SK-N-SH (cell line): ENCODE measurements at regions not wholly inside any gene's neighbourhood (a gene's known extent, or its start where the extent isn't known, plus 50 kb on each side); places are given as distances from the start of the nearest gene placed in this dataset.

Source experiments
- CTCF ChIA-PET: fragments of 300-600, 350-600 bp; formaldehyde crosslinking; extraction: SDS; loops from one replicate; lab custom pipeline; 2021; lab: Yijun Ruan, JAX
- POLR2A ChIA-PET: fragments of 350-600 bp; sonication (Branson Sonifier 250); formaldehyde crosslinking; extraction: SDS; loops from one replicate; lab custom pipeline; 2020; ENCODE audit warnings: antibody characterized with exemption, inconsistent platforms; lab: Yijun Ruan, JAX
- DNase-seq: peaks from one replicate; pipeline ENCODE4 v3.0.0; 2012
- H2AFZ ChIP-seq: fragments of 200-600 bp; sonication (generic); 2 replicates; pipeline ENCODE4 v1.8.1; 2016; ENCODE audit warnings: antibody characterized with exemption, mild to moderate bottlenecking, low read depth
- H3F3A ChIP-seq: fragments of 200-600 bp; sonication (generic); replicated peaks from 2 replicates; pipeline ENCODE3; 2016; ENCODE audit warnings: antibody characterized with exemption, mild to moderate bottlenecking; ENCODE audit not compliant: insufficient read depth
- H3K27ac ChIP-seq, 2 experiments: fragments of 200-500 bp in 1 of 2; fragments of 200-600 bp in 1 of 2; sonication (Bioruptor generic) in 1 of 2; sonication (generic), shearing (Covaris generic) in 1 of 2; 2 replicates each; pipeline versions ENCODE4 v1.5.1 to v1.6.1; 2014 to 2016; ENCODE audit warnings: low read depth in 2 of 2, inconsistent platforms in 1 of 2, low read length in 1 of 2, mild to moderate bottlenecking in 1 of 2, mixed read lengths in 1 of 2
- H3K27me3 ChIP-seq: fragments of 200-600 bp; sonication (generic), shearing (Covaris generic); 2 replicates; pipeline ENCODE4 v1.6.1; 2016; ENCODE audit warnings: mixed run types; ENCODE audit not compliant: insufficient read depth
- H3K36me3 ChIP-seq, 2 experiments: fragments of 200-500 bp in 1 of 2; fragments of 200-600 bp in 1 of 2; sonication (Bioruptor generic) in 1 of 2; sonication (generic) in 1 of 2; replicated peaks in 1 of 2; 2 replicates each; pipeline versions ENCODE3 to v1.5.1; 2014 to 2016; ENCODE audit warnings: low read length in 1 of 2, mild to moderate bottlenecking in 1 of 2; ENCODE audit not compliant: insufficient read depth in 2 of 2, control insufficient read depth in 1 of 2
- H3K4me1 ChIP-seq, 2 experiments: fragments of 200-500 bp in 1 of 2; fragments of 200-600 bp in 1 of 2; sonication (Bioruptor generic) in 1 of 2; sonication (generic), shearing (Covaris generic) in 1 of 2; 2 replicates each; pipeline versions ENCODE4 v1.5.1 to v1.6.1; 2014 to 2016; ENCODE audit warnings: low read depth in 1 of 2, low read length in 1 of 2, mixed run types in 1 of 2; ENCODE audit not compliant: insufficient read depth in 2 of 2, control insufficient read depth in 1 of 2
- H3K4me2 ChIP-seq: fragments of 200-600 bp; sonication (generic), shearing (Covaris generic); 2 replicates; pipeline ENCODE4 v1.6.1; 2017; ENCODE audit warnings: mixed run types
- H3K4me3 ChIP-seq, 2 experiments: fragments of 200-500 bp in 1 of 2; fragments of 200-600 bp in 1 of 2; sonication (Bioruptor generic) in 1 of 2; sonication (generic), shearing (Covaris generic) in 1 of 2; 2 replicates each; pipeline versions ENCODE4 v1.5.1 to v1.8.1; 2014 to 2016; ENCODE audit warnings: low read depth in 2 of 2, inconsistent platforms in 1 of 2, low read length in 1 of 2, mild to moderate bottlenecking in 1 of 2, mixed read lengths in 1 of 2, moderate library complexity in 1 of 2
- H3K79me2 ChIP-seq: fragments of 200-600 bp; sonication (generic); 2 replicates; pipeline ENCODE4 v1.8.1; 2017; ENCODE audit warnings: mild to moderate bottlenecking; ENCODE audit not compliant: insufficient read depth
- H3K9ac ChIP-seq: fragments of 200-600 bp; sonication (generic); 2 replicates; pipeline ENCODE4 v1.6.1; 2017; ENCODE audit warnings: mixed run types
- H3K9me2 ChIP-seq: fragments of 200-600 bp; sonication (generic); 2 replicates; pipeline ENCODE4 v1.6.1; 2017; ENCODE audit warnings: mixed run types
- H3K9me3 ChIP-seq: fragments of 200-600 bp; sonication (generic); 2 replicates; pipeline ENCODE4 v1.6.1; 2017; ENCODE audit warnings: mixed run types, mild to moderate bottlenecking, moderate library complexity
- H4K20me1 ChIP-seq: fragments of 200-600 bp; sonication (generic); 2 replicates; pipeline ENCODE4 v1.6.1; 2017; ENCODE audit warnings: mild to moderate bottlenecking, mixed run types; ENCODE audit not compliant: insufficient read depth
- FOXJ3 ChIP-seq: sonication (generic); formaldehyde crosslinking; IDR thresholded peaks from 2 replicates; pipeline ENCODE4 v1.5.1; 2020; ENCODE audit warnings: mild to moderate bottlenecking, missing genetic modification reagents
- FOXM1 ChIP-seq: IDR thresholded peaks from 2 replicates; pipeline ENCODE4 v1.4.0; 2012; ENCODE audit warnings: low read depth, mild to moderate bottlenecking
- GABPA ChIP-seq: IDR thresholded peaks from 2 replicates; pipeline ENCODE4 v1.4.0; 2012; ENCODE audit warnings: low read depth, mild to moderate bottlenecking
- IRF3 ChIP-seq: fragments of 150-350 bp; IDR thresholded peaks from 2 replicates; pipeline ENCODE4 v1.6.1; 2016; ENCODE audit warnings: mild to moderate bottlenecking, low read depth, low read length
- JUND ChIP-seq: IDR thresholded peaks from 2 replicates; pipeline ENCODE4 v1.4.0; 2012
- MEF2A ChIP-seq: IDR thresholded peaks from 2 replicates; pipeline ENCODE4 v1.4.0; 2012; ENCODE audit warnings: low read depth, borderline replicate concordance
- NFIC ChIP-seq: IDR thresholded peaks from 2 replicates; pipeline ENCODE4 v1.4.0; 2012; ENCODE audit warnings: borderline replicate concordance
- NRF1 ChIP-seq: IDR thresholded peaks from 2 replicates; pipeline ENCODE4 v1.6.1; 2012; ENCODE audit warnings: low read depth, mild to moderate bottlenecking, low read length
- POLR2AphosphoS5 ChIP-seq: IDR thresholded peaks from 2 replicates; pipeline ENCODE4 v1.6.1; 2012; ENCODE audit warnings: low read depth, low read length
- RAD21 ChIP-seq: IDR thresholded peaks from 2 replicates; pipeline ENCODE4 v1.6.1; 2012; ENCODE audit warnings: mild to moderate bottlenecking, low read length
- REST ChIP-seq: IDR thresholded peaks from 2 replicates; pipeline ENCODE4 v1.6.1; 2012; ENCODE audit warnings: mild to moderate bottlenecking, low read depth, low read length, moderate library complexity
- SMC3 ChIP-seq: IDR thresholded peaks from 2 replicates; pipeline ENCODE4 v1.6.1; 2012; ENCODE audit warnings: low read depth, low read length, improper control_type of control experiment
- TEAD4 ChIP-seq: IDR thresholded peaks from 2 replicates; pipeline ENCODE4 v1.4.0; 2012; ENCODE audit warnings: mild to moderate bottlenecking, borderline replicate concordance; ENCODE audit not compliant: insufficient read depth
- USF1 ChIP-seq: IDR thresholded peaks from 2 replicates; pipeline ENCODE4 v1.4.0; 2012; ENCODE audit warnings: low read depth, borderline replicate concordance
- USF2 ChIP-seq: fragments of 150-350 bp; IDR thresholded peaks from 2 replicates; pipeline ENCODE4 v1.6.1; 2017; ENCODE audit warnings: antibody characterized with exemption, low read length, low read depth, borderline replicate concordance
- YY1 ChIP-seq: IDR thresholded peaks from 2 replicates; pipeline ENCODE4 v1.4.0; 2012; ENCODE audit warnings: low read depth, mild to moderate bottlenecking
- WGBS: methylation state at CpG from one replicate; pipeline ENCODE4 v1.1.6; 2017; ENCODE audit warnings: low lambda C conversion rate; 5-methylcytosine and 5-hydroxymethylcytosine counted together
- TF ChIP-seq, protein P1 (sequence below): IDR thresholded peaks from 2 replicates; pipeline ENCODE4 v1.4.0; 2012; ENCODE audit warnings: low read depth, borderline replicate concordance
- TF ChIP-seq, protein P2 (sequence below): fragments of 200-600 bp; sonication (generic); IDR thresholded peaks from 2 replicates; pipeline ENCODE4 v1.6.1; 2017; ENCODE audit warnings: antibody characterized with exemption, mild to moderate bottlenecking, moderate library complexity

DNA sequence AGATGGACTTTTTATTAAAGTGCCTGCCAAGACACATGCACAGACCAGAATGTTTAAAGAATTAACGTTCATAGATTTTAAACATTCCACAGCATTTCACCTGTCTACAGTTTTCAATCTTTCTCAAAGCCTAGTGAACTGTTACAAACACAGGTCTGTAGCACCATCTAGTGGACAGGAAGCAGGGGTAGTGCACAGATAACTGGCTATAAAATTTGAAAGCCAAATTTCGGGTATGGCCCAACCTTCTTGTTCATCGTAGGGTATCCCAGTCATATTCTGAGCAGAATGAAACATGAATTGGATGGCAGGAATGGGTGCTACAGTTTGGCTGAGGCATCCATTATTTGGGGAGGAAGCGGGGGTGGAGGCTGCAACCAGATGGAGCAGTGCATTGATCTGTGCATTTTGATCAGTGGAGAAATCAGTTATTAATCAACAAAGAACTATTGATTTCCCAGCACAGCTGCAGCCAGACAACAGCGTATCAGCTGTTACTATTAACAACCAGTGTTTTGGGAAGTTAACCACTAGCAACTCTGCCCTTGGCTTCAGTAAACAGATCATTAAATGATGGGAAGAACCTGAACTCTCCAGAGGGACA, 56.1 kb upstream of the B3GAT2 start:
- H3K79me2 ChIP-seq = no peaks in the 10 kb centered on the region
- H3K4me1 ChIP-seq = no peaks in the 10 kb centered on the region
- 22% methylated on average over 5 of the region's 5 CpGs for WGBS
- CTCF ChIA-PET = interaction anchor here (0.6 to 4.1 kb wide), 26 partner anchors 10 to 792 kb away, joined by 3 to 23 read pairs (median 5); partner anchors contain the start of gene B3GAT2
- TF ChIP-seq IRF3 (no peak), NFIC (no peak), RAD21 (peak; percentile 90), FOXJ3 (CRISPR knock-in tag) (no peak), TEAD4 (no peak), USF2 (no peak), REST (no peak), NRF1 (no peak), FOXM1 (no peak), POLR2AphosphoS5 (no peak), YY1 (no peak), SMC3 (peak; percentile 62), USF1 (no peak), JUND (no peak), MEF2A (no peak), GABPA (no peak)
- TF ChIP-seq, protein P1, sequence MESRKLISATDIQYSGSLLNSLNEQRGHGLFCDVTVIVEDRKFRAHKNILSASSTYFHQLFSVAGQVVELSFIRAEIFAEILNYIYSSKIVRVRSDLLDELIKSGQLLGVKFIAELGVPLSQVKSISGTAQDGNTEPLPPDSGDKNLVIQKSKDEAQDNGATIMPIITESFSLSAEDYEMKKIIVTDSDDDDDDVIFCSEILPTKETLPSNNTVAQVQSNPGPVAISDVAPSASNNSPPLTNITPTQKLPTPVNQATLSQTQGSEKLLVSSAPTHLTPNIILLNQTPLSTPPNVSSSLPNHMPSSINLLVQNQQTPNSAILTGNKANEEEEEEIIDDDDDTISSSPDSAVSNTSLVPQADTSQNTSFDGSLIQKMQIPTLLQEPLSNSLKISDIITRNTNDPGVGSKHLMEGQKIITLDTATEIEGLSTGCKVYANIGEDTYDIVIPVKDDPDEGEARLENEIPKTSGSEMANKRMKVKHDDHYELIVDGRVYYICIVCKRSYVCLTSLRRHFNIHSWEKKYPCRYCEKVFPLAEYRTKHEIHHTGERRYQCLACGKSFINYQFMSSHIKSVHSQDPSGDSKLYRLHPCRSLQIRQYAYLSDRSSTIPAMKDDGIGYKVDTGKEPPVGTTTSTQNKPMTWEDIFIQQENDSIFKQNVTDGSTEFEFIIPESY = no peak
- TF ChIP-seq, protein P2, sequence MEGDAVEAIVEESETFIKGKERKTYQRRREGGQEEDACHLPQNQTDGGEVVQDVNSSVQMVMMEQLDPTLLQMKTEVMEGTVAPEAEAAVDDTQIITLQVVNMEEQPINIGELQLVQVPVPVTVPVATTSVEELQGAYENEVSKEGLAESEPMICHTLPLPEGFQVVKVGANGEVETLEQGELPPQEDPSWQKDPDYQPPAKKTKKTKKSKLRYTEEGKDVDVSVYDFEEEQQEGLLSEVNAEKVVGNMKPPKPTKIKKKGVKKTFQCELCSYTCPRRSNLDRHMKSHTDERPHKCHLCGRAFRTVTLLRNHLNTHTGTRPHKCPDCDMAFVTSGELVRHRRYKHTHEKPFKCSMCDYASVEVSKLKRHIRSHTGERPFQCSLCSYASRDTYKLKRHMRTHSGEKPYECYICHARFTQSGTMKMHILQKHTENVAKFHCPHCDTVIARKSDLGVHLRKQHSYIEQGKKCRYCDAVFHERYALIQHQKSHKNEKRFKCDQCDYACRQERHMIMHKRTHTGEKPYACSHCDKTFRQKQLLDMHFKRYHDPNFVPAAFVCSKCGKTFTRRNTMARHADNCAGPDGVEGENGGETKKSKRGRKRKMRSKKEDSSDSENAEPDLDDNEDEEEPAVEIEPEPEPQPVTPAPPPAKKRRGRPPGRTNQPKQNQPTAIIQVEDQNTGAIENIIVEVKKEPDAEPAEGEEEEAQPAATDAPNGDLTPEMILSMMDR = peak; percentile 86
- H3K4me3 ChIP-seq = no peak overlapping the region
- H3K4me2 ChIP-seq = no peak overlapping the region
- H3K9me3 ChIP-seq = no peaks in the 10 kb centered on the region
- H3F3A ChIP-seq = no peaks in the 10 kb centered on the region
- DNase-seq = peak; percentile 56
- no peaks in the 10 kb centered on the region for H3K36me3 ChIP-seq
- no peaks in the 10 kb centered on the region for H4K20me1 ChIP-seq
- no peak overlapping the region for H2AFZ ChIP-seq
- POLR2A ChIA-PET = no interaction called here
- H3K9me2 ChIP-seq = no peaks in the 10 kb centered on the region
- H3K27ac ChIP-seq = no peak overlapping the region
- no peaks in the 10 kb centered on the region for H3K27me3 ChIP-seq
- H3K9ac ChIP-seq = no peak overlapping the region
